ENCODE measurements at regions not wholly inside any gene's neighbourhood (a gene's known extent, or its start where the extent isn't known, plus 50 kb on each side); places are given as distances from the start of the nearest gene placed in this dataset.

DNA sequence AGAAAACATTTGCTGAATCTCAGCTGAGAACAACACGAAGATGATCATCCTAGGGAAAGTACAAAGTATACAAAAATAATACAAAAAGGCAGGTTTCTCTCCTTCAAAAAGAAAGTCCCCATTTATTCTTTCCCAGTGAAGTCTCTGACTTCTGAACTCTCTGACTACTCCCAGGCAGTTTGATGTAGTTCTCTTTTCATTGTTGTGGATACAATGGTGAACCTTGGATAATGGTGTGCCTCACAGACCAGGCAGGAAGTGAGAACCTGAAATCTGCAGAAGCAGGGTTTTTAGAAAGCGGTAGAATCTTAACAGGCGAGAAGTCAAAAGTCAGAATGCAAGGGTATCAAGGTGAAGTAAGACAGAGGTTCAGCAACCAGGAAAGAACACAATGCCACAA lies 150.8 kb upstream of the NRP1 start:
- Mint-ChIP-seq H3K4me1 (peaks cover 3% of the 10 kb centered on the region), H3K27me3 (no peaks in the 10 kb centered on the region), H3K9me3 (ENCODE audit: insufficient read depth) (no peaks in the 10 kb centered on the region), H3K4me3 (no peak overlapping the region), H3K27ac (no peak overlapping the region)
- Histone ChIP-seq H3K4me2 (replicated peaks; ENCODE audit: low read depth, low read length, poor library complexity, severe bottlenecking) (no peak overlapping the region), H3K4me3 (ENCODE audit: control extremely low read depth in 1 of 5, extremely low read depth in 1 of 5, insufficient read depth in 1 of 5, low read depth in 2 of 5, low read length in 4 of 5) (no peak overlapping the region), H3K9me3 (ENCODE audit: control extremely low read depth in 1 of 3, control insufficient read depth in 2 of 3, insufficient read depth in 1 of 3, low read length in 2 of 3) (peaks cover 0 to 3% (median 0%) of the 10 kb centered on the region in 3 donors), H3K9ac (ENCODE audit: low read length) (no peak overlapping the region), H3K36me3 (replicated peaks in 1 of 2; ENCODE audit: control extremely low read depth in 1 of 2, control insufficient read depth in 1 of 2, extremely low read depth in 1 of 2, insufficient read depth in 2 of 2, low read length in 1 of 2) (no peaks in the 10 kb centered on the region), H4K20me1 (ENCODE audit: control insufficient read depth, insufficient read depth, low read length, poor library complexity, severe bottlenecking) (no peaks in the 10 kb centered on the region), H2AFZ (ENCODE audit: insufficient read depth, low read depth, low read length, poor library complexity, severe bottlenecking) (no peak overlapping the region), H3K79me2 (ENCODE audit: control insufficient read depth, insufficient read depth, low read length) (no peaks in the 10 kb centered on the region), H3K4me1 (ENCODE audit: control insufficient read depth in 2 of 2, insufficient read depth in 2 of 2, low read length in 2 of 2) (no peaks in the 10 kb centered on the region), H3K27me3 (replicated peaks in 1 of 4; ENCODE audit: control extremely low read depth in 1 of 4, control insufficient read depth in 3 of 4, insufficient read depth in 4 of 4, low read length in 3 of 4) (no peaks in the 10 kb centered on the region), H3K27ac (ENCODE audit: low read length in 2 of 2) (no peak overlapping the region)
- no peak for ATAC-seq (ENCODE audit: low read depth)
- no peak for TF ChIP-seq EZH2 (IDR thresholded peaks at IDR 0.05; ENCODE audit: borderline replicate concordance, insufficient read depth, low read depth, low read length, poor library complexity, severe bottlenecking)
- TF ChIP-seq, protein P1, sequence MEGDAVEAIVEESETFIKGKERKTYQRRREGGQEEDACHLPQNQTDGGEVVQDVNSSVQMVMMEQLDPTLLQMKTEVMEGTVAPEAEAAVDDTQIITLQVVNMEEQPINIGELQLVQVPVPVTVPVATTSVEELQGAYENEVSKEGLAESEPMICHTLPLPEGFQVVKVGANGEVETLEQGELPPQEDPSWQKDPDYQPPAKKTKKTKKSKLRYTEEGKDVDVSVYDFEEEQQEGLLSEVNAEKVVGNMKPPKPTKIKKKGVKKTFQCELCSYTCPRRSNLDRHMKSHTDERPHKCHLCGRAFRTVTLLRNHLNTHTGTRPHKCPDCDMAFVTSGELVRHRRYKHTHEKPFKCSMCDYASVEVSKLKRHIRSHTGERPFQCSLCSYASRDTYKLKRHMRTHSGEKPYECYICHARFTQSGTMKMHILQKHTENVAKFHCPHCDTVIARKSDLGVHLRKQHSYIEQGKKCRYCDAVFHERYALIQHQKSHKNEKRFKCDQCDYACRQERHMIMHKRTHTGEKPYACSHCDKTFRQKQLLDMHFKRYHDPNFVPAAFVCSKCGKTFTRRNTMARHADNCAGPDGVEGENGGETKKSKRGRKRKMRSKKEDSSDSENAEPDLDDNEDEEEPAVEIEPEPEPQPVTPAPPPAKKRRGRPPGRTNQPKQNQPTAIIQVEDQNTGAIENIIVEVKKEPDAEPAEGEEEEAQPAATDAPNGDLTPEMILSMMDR (IDR thresholded peaks at IDR 0.05), result no peak
- DNase-seq, result no peak
- intact Hi-C loops (cut with micrococcal nuclease), result no loop called here
- ChIA-PET CTCF (no interaction called here), POLR2A (no interaction called here)
- 100% methylated on average over 2 of the region's 3 CpGs for WGBS (ENCODE audit: insufficient coverage)

DNA sequence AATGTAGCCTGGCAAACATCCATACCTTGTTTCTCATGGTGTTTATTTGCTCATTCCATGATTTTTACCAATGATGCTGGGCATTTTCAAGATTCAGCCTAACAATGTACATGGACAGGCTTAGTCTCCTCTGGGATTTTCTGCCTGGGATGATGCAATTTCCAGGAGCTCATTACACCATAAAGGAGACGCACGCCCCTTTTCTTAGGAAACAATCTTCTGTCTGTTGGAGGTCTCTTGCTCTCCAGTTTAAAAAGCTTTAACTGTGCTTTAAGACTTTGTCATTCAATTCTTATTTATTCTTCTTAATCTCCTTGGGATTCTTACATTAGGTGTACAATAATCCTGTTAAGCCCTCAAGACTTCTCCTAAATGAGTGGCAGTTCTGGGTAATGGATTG lies 150.3 kb upstream of the NRP1 start:
- Histone ChIP-seq H3K4me1 (ENCODE audit: control insufficient read depth in 2 of 2, insufficient read depth in 2 of 2, low read length in 2 of 2) (no peaks in the 10 kb centered on the region), H3K9me3 (ENCODE audit: control extremely low read depth in 1 of 3, control insufficient read depth in 2 of 3, insufficient read depth in 1 of 3, low read length in 2 of 3) (peaks cover 0 to 3% (median 0%) of the 10 kb centered on the region in 3 donors), H3K4me2 (replicated peaks; ENCODE audit: low read depth, low read length, poor library complexity, severe bottlenecking) (no peak overlapping the region), H4K20me1 (ENCODE audit: control insufficient read depth, insufficient read depth, low read length, poor library complexity, severe bottlenecking) (no peaks in the 10 kb centered on the region), H3K27ac (ENCODE audit: low read length in 2 of 2) (no peak overlapping the region), H3K79me2 (ENCODE audit: control insufficient read depth, insufficient read depth, low read length) (no peaks in the 10 kb centered on the region), H3K9ac (ENCODE audit: low read length) (no peak overlapping the region), H3K36me3 (replicated peaks in 1 of 2; ENCODE audit: control extremely low read depth in 1 of 2, control insufficient read depth in 1 of 2, extremely low read depth in 1 of 2, insufficient read depth in 2 of 2, low read length in 1 of 2) (no peaks in the 10 kb centered on the region), H3K27me3 (replicated peaks in 1 of 4; ENCODE audit: control extremely low read depth in 1 of 4, control insufficient read depth in 3 of 4, insufficient read depth in 4 of 4, low read length in 3 of 4) (no peaks in the 10 kb centered on the region), H3K4me3 (ENCODE audit: control extremely low read depth in 1 of 5, extremely low read depth in 1 of 5, insufficient read depth in 1 of 5, low read depth in 2 of 5, low read length in 4 of 5) (no peak overlapping the region), H2AFZ (ENCODE audit: insufficient read depth, low read depth, low read length, poor library complexity, severe bottlenecking) (no peak overlapping the region)
- ATAC-seq (ENCODE audit: low read depth) (no peak), DNase-seq (no peak)
- intact Hi-C loops (cut with micrococcal nuclease), result no loop called here
- H3K9me3 Mint-ChIP-seq (ENCODE audit: insufficient read depth), result no peaks in the 10 kb centered on the region
- H3K4me1 Mint-ChIP-seq, result peaks cover 3% of the 10 kb centered on the region
- POLR2A ChIA-PET, result no interaction called here
- no peaks in the 10 kb centered on the region for H3K27me3 Mint-ChIP-seq
- no CpG with 5 or more reads among the region's 2 CpGs for WGBS (ENCODE audit: insufficient coverage)
- TF ChIP-seq, protein P1 (IDR thresholded peaks at IDR 0.05), result no peak
- TF ChIP-seq EZH2 (IDR thresholded peaks at IDR 0.05; ENCODE audit: borderline replicate concordance, insufficient read depth, low read depth, low read length, poor library complexity, severe bottlenecking), result no peak
- CTCF ChIA-PET, result no interaction called here
- H3K27ac Mint-ChIP-seq, result no peak overlapping the region
- H3K4me3 Mint-ChIP-seq, result no peak overlapping the region

Measured in B cell (primary cell).